ENCODE measurements at regions not wholly inside any gene's neighbourhood (a gene's known extent, or its start where the extent isn't known, plus 50 kb on each side); places are given as distances from the start of the nearest gene placed in this dataset.
"Not testable (repeated sequence)": the region's sequence is repeated elsewhere in the genome, so short reads cannot be mapped to it uniquely, and the experiment has no call there.

DNA sequence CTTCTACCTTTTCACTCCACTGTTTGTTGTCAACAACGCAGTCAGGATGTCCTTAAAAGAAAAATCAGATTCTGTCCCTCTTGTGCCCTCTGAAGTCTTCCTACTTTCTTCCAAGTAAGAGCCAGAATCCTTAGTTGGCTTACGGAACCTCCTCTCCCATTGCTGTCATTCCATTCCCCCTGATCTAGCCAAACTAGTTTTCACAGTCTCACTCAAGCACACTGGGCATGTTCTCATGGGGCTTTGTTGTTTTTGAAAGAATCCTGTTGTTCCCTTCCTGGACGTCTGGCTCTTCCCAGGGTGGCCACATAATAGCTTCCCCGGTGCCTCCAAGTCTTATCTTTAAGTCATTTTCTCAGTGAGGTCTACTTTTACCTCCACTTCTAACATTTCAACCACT is 158.6 kb upstream of the ELAC2 start:
- DNase-seq (no peak), ATAC-seq (no peak)
- intact Hi-C loops (cut with micrococcal nuclease), result no loop called here

DNA sequence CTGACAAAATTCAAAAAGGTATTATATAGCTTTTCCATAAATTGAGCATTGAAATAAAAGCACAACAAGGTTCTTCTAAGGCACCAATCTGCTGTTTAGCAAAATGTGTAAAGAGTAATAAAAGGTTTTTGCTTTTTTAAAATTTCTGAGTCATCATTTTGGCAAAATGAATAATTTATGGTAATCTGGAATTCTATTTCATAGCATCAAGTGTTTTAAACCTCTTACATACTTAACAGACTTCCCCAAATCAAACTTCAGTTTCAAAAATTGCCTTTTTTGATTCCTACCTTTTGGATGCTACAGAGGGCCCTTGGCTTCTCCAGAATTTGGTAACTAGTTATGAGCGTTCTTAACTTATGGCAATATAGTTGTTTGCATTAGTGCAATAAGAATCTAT is 154.0 kb upstream of the ELAC2 start:
- ATAC-seq, result no peak
- intact Hi-C loops (cut with micrococcal nuclease), result no loop called here
- DNase-seq, result no peak

DNA sequence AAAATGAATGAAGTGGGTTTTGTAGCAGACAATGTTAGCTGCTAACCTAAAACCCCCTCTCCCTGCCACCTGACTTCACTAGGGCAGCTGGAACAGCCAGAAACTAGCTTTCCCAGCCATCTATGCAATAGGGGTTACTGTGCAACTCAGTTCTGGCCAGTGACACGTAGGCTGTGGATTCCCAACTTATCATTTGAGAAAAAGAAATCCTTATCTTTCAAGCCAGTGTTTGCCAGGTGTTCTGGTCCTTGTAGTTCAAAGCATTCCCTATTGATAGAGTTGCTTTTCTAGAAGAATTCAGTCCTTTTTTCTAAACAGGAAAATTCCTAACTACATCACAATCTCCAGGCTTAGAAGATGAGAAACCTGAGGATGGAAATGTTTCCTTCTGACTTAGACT is 144.5 kb upstream of the ELAC2 start:
- DNase-seq (no peak), ATAC-seq (no peak)
- intact Hi-C loops (cut with micrococcal nuclease), result no loop called here

DNA sequence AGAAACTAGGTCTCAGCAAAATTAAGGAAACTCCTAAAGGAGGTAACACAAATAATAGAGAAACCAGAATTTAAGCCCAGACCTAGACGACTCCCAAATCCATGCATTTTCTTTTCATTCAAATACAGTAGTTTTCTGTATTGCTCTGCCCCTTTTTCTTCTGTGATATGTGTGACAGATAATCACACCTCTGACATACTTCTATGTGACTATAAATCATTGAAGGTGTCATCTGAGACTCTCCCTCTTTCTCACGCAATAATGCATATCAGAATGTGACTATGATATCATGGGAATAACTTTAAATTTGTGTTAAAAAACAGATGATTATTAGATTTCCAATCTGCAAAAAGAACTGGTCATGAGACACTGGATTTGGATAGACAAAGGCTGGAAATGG is 143.0 kb upstream of the ELAC2 start:
- intact Hi-C loops (cut with micrococcal nuclease), result no loop called here
- no peak for DNase-seq
- no peak for ATAC-seq

DNA sequence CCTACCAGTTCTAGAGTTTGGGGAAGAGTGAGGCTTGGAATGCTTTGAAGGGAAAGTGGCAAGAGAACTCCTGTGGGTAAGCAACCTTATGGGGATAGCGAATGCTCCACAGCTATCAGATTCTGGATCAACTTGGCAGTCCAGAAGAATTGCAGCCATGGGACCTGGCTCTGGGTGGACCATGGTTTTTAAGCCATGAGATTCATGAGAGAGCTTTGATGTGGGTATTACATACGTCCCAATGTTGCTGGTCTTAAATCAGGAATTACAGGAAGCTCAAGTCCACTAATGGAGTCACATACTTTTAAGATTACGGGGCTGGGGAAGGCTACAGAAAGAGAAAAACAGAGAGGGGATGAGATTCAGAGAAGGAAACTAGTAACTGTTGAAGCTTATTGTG is 142.5 kb upstream of the ELAC2 start:
- DNase-seq, result no peak
- no peak for ATAC-seq
- intact Hi-C loops (cut with micrococcal nuclease), result no loop called here

DNA sequence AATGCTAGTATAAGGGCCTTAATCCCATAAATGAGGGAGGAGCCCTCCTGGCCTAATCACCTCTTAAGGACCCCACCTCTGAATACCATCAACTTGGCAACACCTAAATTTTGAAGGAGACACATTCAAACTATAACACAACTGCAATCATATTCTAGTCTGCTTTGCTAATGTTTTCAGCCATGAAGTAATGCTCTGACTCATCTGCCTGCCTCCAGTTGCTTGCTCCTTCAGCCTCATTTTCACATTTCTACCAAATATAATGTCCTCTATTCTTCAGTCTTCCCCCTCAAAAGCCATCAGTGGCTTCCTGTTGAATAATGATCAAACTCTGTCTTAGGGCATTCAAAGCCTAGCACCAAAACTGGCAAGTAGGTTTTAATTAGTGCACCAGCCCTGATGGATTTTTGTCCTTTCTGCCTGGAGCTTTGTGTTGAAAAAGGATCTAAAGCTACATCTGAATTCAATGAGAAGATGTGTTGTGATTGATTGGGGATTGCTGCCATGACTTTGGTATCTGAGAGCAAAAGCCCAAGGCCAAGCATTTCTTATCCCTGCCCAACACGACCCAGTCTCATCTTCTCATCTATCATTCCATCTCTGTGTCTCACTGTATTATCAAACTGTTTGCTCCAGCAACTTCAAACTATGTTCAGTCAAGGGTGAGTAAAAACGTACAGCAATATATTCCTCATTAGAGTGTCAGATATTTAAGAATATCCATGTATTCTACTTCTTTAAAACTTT is 140.8 kb upstream of the ELAC2 start:
- ATAC-seq (no peak), DNase-seq (no peak)
- intact Hi-C loops (cut with micrococcal nuclease), result no loop called here

DNA sequence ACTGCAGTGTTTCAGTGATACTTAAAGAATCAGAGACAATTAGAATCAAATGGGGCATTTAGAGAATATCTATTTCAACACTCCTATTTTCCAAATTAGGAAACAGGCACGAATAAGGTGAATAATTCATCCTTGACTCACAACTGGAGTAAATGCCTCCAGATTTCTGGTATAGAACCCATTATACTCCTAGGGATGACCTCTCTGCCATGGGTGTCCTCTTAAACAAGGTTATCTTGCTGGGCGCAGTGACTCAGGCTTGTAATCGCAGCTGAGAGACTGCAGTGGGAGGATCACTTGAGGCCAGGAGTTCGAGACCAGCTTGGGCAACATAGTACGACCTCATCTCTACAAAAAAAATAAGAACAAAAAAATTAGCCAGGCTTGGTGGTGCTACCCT is 139.8 kb upstream of the ELAC2 start:
- intact Hi-C loops (cut with micrococcal nuclease), result no loop called here
- DNase-seq (no peak), ATAC-seq (no peak)

DNA sequence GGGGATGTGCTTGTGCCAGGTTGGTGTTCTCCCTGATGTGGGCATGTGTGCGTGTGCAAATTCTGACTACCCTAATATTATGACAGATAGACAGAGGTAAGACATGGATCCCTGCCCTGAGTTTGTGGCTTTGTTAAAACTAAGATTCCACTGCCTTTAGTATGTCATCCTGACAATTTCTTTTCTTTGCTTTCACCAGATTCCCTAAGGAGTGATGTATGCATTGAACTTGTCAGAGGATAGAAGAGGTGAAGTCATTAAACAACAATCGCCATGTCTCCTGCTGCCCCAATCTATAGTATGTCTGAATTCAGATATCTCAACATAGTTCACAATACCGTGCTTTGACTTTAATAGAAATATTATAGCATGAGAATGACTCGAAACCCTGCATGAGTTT is 137.1 kb upstream of the ELAC2 start:
- ATAC-seq, result no peak
- no peak for DNase-seq
- intact Hi-C loops (cut with micrococcal nuclease), result no loop called here

DNA sequence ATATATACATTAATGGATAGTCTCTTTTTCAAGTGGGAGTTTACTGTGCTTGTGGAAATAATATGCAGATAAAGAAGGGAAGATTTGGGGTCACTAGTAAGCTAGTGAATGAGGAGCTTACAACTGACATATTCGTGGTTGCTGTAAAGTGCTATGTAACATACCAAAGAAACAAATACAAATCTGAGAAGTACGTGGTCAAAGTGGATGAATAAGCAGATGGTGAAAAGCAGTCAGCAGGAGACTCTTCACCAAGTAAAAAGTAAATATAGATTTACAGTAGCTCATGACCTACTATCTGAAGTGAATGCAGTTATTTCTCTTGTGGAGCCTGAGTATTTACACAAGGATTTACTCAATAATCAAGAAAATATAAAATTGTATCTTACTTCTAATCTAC is 136.6 kb upstream of the ELAC2 start:
- intact Hi-C loops (cut with micrococcal nuclease), result no loop called here
- DNase-seq (no peak), ATAC-seq (no peak)

DNA sequence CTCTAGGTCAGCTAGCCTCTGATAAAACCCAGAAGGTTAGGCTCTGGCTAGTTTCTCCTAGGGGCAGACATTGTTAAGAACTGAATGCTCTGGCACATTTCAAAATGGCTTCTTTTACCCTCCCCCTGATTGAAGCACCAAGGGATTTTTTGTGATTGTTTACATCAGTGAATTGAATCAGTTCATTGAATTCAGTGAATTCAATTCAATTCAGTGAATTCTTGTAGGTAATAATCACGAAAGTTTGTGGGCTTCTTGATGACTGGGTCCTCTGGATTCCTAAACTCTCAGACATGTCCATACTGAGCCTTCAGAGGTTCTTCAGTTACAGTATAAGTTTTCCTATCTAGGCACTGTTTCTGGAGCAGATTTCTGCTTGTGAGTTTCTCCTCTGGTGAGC is 135.2 kb upstream of the ELAC2 start:
- DNase-seq (no peak), ATAC-seq (no peak)
- intact Hi-C loops (cut with micrococcal nuclease), result no loop called here

DNA sequence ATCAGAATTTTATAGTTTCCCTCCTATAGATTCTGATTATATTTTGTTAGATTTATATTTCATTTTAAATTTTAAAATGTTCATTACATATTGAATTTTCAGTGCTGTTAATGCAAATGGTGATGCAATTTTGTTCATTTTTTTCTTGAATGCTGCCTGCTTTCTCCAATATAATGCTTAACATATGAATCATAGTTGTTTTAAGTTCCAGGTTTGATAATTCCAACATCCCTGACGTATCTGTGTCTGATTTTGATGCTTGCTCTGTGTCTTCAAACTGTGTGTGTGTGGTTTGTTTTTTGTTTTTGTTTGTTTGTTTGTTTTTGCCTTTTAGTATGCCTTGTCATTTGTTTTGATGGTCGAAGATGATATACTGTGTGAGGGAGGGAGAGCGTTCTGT is 134.7 kb upstream of the ELAC2 start:
- no peak for ATAC-seq
- intact Hi-C loops (cut with micrococcal nuclease), result no loop called here
- no peak for DNase-seq

DNA sequence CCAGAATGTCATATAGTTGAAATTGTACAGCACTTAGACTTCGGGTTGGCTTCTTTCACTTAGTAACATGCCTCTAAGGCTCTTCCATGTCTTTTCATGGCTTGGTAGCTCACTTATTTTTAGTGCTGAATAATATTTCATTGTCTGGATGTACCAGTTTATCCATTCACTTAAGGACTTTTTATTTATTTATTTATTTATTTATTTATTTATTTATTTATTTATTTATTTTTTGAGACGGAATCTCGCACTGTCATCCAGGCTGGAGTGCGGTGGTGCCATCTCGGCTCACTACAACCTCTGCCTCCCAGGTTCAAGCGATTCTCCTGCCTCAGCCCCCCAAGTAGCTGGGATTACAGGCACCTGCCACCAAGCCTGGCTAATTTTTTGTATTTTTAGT is 132.9 kb upstream of the ELAC2 start:
- DNase-seq; ATAC-seq; intact Hi-C loops (cut with micrococcal nuclease): not testable (repeated sequence)

DNA sequence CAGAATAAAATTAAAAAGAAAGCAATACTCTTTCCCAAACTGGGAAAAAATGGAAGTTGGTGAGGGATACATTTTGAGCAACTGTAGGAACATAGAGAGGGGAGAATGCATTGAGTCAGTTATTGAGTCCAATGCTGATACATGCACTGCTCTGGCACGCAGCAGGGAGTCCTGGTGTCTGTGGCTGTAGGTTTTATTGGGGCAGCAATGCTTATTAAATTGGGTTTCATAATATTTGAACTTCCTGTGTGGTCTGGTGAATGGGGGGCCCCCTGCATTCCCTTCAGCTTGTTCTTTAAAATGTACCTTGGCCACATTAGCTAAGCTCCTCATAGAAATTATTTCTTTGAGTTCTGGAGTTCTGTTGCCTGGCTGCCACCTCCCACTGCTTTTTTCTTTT is 125.2 kb upstream of the ELAC2 start:
- intact Hi-C loops (cut with micrococcal nuclease), result no loop called here
- ATAC-seq (no peak), DNase-seq (no peak)

DNA sequence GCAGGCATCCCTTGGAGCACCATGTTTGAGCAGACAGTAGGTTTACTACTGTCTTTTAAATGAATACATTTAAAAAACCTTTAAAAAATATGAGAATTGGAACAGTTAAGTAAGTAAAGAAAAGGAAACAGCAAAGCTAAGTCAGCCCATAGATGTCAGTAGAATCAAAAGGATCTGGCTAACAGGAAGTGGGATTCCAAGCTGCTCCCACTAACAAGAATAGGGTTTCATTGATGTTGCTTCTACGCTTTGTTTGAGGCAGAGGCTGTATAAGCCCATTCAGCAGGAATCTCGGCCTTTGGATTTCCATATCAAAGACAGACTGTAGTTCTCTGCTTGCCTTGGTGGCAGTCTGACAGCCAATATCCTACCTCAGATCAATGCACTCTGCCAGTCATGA is 122.9 kb upstream of the ELAC2 start:
- no peak for ATAC-seq
- intact Hi-C loops (cut with micrococcal nuclease), result no loop called here
- DNase-seq, result no peak

DNA sequence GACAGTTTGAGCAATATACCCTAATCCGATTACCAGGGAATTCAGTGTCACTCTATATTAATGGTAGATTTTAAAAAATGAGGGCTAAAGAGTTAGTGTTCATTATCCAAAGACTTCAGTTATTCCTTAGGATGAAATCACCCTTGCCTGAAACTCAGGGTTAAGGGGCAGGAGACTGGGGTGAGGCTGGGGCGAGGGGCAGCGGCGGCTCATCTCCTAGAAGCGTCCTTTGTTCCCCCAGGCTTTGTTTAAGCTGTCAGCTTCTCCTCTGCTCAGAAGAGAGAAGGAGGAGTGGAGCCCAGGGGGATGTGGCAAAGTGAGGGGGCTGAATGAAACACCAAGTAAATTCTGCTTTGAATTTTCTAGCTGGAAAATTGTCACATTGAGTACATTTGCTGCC is 117.7 kb upstream of the ELAC2 start:
- ATAC-seq (no peak), DNase-seq (no peak)
- intact Hi-C loops (cut with micrococcal nuclease), result no loop called here

DNA sequence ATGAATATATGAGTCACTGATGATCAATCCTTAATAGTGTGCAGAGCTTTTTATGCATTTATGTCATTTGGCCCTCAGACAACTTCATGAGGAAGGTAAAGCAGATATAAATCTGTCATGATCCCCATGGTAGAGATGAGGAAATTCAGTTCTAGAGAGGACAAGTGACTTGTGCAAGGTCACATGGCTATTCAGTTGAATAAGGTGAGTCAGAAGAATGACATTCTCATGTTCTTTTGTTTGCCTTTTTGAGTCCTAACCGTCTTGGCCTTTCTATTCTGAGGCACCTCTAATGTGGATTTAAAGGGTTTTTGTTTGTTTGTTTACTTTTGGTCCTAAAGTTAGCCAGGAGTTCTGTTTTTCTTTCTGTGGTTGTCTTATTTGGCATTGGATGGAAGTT is 116.2 kb upstream of the ELAC2 start:
- no peak for ATAC-seq
- intact Hi-C loops (cut with micrococcal nuclease), result no loop called here

DNA sequence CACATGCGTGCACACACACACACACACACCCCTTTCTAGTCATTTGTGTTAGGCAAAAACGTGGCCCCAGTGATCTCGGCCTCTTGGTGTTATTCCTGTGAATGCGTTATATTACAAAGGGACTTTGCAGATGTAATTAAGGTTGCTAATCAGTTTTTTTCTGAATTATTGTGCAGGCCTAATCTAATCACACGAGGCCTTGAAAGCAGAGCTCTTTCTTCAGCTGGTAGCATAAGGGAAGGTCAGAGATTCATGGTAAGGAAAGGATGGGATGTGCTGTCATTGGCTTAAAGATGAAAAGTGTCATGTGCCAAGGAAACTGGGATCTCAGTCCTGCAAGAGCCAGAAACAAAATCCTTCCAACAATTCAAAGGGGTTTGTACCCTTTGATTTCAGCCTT is 113.4 kb upstream of the ELAC2 start:
- intact Hi-C loops (cut with micrococcal nuclease), result no loop called here
- DNase-seq (no peak), ATAC-seq (no peak)

More for the DNA sequence above, 116.2 kb upstream of the ELAC2 start:
- no peak for DNase-seq

DNA sequence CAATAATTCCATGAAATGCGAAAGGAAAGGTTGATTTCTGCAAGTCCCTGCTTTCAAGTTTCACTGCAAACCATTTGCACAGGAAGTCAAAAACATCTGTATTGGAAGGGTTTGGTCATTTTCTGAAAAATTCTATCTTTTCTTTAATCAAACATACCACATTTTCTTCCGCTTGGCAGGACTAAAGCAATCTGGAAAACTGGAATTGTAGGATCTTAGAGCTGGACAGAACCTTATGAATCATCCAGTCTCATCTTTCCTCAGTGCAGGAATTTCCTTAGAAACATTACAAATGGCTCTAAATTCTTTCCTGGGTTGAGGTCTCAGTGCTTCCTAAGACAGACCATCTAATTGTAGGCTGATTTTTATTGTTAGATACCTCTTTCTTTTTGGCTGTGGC is 111.5 kb upstream of the ELAC2 start:
- ATAC-seq, result no peak
- no peak for DNase-seq
- intact Hi-C loops (cut with micrococcal nuclease), result no loop called here

DNA sequence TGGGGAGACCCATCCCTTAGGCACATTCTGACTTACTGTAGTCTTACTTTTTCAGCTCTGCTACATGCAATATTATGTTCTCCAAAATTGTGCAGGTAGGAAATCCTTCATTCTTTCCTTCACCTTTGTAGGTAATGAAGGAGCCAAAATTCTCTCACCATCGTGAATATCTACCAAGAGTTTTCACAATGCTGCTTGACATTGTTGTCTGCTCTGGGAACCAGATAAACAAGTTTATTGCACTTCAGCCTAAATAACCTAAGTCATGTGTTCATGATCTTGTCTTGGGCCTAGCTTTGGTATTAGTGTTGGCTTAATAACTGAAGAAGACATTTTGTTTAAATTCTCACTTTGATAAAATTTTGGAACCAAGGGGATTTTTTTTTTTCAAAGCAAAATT is 110.8 kb upstream of the ELAC2 start:
- ATAC-seq (no peak), DNase-seq (no peak)
- intact Hi-C loops (cut with micrococcal nuclease), result no loop called here

DNA sequence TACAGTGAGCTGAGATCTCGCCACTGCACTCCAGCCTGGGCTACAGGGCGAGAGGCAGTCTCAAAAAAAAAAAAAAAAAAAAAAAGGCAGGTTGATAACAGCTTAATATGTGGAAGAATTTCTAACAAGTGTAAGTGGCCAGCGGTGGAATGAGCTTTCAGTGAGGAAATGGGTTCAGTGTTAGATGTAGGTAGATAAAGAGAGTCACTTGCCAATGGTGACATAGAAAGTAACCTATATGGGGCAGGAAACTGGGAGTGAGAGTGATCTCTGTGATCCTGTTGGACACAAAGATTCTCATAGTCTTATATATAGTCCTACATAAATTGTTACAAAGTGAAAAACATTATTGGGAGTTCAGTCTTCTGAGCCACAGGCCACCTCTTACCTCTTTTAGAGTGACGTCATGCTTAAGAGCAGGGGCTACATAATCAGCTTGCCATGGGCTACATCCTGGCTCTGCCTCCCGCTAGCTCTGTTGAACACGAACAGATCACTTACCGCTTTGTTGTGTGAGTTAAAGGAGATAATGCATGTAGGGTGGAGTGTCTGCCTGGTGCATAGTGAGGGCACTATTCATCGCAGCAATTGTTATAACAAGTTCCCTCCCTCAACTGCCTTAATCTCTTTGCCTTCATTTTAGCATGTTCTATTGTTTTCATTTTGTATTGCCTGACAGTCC is 110.2 kb upstream of the ELAC2 start:
- ATAC-seq, result no peak
- intact Hi-C loops (cut with micrococcal nuclease), result no loop called here
- no peak for DNase-seq

DNA sequence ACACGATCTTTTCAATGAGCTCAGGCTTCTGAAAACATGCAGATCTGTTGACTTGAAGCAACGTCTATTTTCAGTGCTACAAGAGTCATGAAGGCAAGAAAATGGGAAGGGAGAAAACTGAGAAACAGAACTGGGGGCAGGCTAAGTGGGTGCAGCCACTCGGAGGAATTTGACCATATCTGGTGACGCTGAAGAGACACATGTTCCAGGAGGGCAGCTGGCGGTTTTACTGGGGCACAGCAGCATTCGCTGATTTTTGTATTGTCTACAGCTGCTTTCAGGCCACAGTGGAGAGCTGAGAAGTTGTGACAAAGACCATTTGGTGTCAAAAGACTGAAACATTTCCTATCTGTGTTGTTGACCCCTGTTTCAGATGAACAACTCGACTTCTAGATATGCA is 103.0 kb upstream of the ELAC2 start:
- DNase-seq (no peak), ATAC-seq (no peak)
- intact Hi-C loops (cut with micrococcal nuclease), result no loop called here
